ENCODE measurements at regions not wholly inside any gene's neighbourhood (a gene's known extent, or its start where the extent isn't known, plus 50 kb on each side); places are given as distances from the start of the nearest gene placed in this dataset.

GRCh38 chr17:68698746-68699145 lies 97.6 kb upstream of the FAM20A start:
- no peak overlapping the region for H3K27ac ChIP-seq (replicated peaks)
- DNase-seq (ENCODE audit: low read depth in 1 of 2, low spot score in 1 of 2), result peak in 1 of 2 experiments; percentile 72
- H3K4me3 ChIP-seq (replicated peaks; ENCODE audit: insufficient read depth, low read length), result no peak overlapping the region
- H3K27me3 ChIP-seq (ENCODE audit: insufficient read depth, poor library complexity, severe bottlenecking), result no peaks in the 10 kb centered on the region
- TF ChIP-seq REST (IDR thresholded peaks at IDR 0.05; ENCODE audit: insufficient replicate concordance, low read depth) (no peak), SPI1 (IDR thresholded peaks at IDR 0.05; ENCODE audit: borderline replicate concordance, low read depth) (peak; percentile 89)

GRCh38 chr17:68697850-68698361 lies 96.7 kb upstream of the FAM20A start:
- no peaks in the 10 kb centered on the region for H3K27me3 ChIP-seq (ENCODE audit: insufficient read depth, poor library complexity, severe bottlenecking)
- no peak overlapping the region for H3K27ac ChIP-seq (replicated peaks)
- TF ChIP-seq CTCF (IDR thresholded peaks at IDR 0.05; ENCODE audit: insufficient read depth, low read length), result no peak
- TF ChIP-seq SPI1 (IDR thresholded peaks at IDR 0.05; ENCODE audit: borderline replicate concordance, low read depth), result no peak
- no peak for TF ChIP-seq REST (IDR thresholded peaks at IDR 0.05; ENCODE audit: insufficient replicate concordance, low read depth)
- no peak for TF ChIP-seq POLR2AphosphoS5 (IDR thresholded peaks at IDR 0.05; ENCODE audit: low read depth)
- TF ChIP-seq GABPA (IDR thresholded peaks at IDR 0.05; ENCODE audit: low read depth), result no peak
- no peak overlapping the region for H3K4me3 ChIP-seq (replicated peaks; ENCODE audit: insufficient read depth, low read length)
- DNase-seq (ENCODE audit: low read depth in 1 of 2, low spot score in 1 of 2), result peak; percentile 57 to 58

GRCh38 chr17:68695659-68696058 lies 94.5 kb upstream of the FAM20A start:
- Histone ChIP-seq H3K27me3 (ENCODE audit: insufficient read depth, poor library complexity, severe bottlenecking) (no peaks in the 10 kb centered on the region), H3K27ac (replicated peaks) (no peak overlapping the region)
- TF ChIP-seq GABPA (IDR thresholded peaks at IDR 0.05; ENCODE audit: low read depth), result no peak
- no peak for TF ChIP-seq POLR2AphosphoS5 (IDR thresholded peaks at IDR 0.05; ENCODE audit: low read depth)
- TF ChIP-seq SPI1 (IDR thresholded peaks at IDR 0.05; ENCODE audit: borderline replicate concordance, low read depth), result no peak
- no peak for TF ChIP-seq REST (IDR thresholded peaks at IDR 0.05; ENCODE audit: insufficient replicate concordance, low read depth)
- TF ChIP-seq CTCF (IDR thresholded peaks at IDR 0.05; ENCODE audit: insufficient read depth, low read length), result no peak

More at GRCh38 chr17:68695659-68696058, 94.5 kb upstream of the FAM20A start:
- no peak overlapping the region for H3K4me3 ChIP-seq (replicated peaks; ENCODE audit: insufficient read depth, low read length)
- DNase-seq (ENCODE audit: low read depth in 1 of 2, low spot score in 1 of 2), result no peak

All from HL-60 (cell line).